Stimulated activated CD4-positive, alpha-beta T cell treated with anti-CD3 and anti-CD28 coated beads, Interleukin-4, amount 100 ng/mL, for 24 hours (primary cell): ENCODE measurements at regions not wholly inside any gene's neighbourhood (a gene's known extent, or its start where the extent isn't known, plus 50 kb on each side); places are given as distances from the start of the nearest gene placed in this dataset.

ENCODE experiments used
- DNase-seq: peaks from one replicate; pipeline ENCODE4 v3.0.0-alpha.2; 2020

GRCh38 chr21:35635261-35635660, 425.1 kb downstream of the SETD4 start:
- DNase-seq, result no peak

GRCh38 chr21:35633501-35633900, 426.8 kb downstream of the SETD4 start:
- no peak for DNase-seq

- no peak for DNase-seq
These were observed 427.6 kb downstream of the SETD4 start for GRCh38 chr21:35632711-35633110.

- no peak for DNase-seq
These were observed 432.0 kb downstream of the SETD4 start for GRCh38 chr21:35628316-35628715.

- DNase-seq, result no peak
These were observed 432.9 kb downstream of the SETD4 start for GRCh38 chr21:35627462-35627861.

- no peak for DNase-seq
These were observed 434.8 kb downstream of the SETD4 start for GRCh38 chr21:35625576-35625975.

- DNase-seq, result no peak
These were observed 435.4 kb downstream of the SETD4 start for GRCh38 chr21:35624901-35625300.

- DNase-seq, result no peak
These were observed 437.7 kb downstream of the SETD4 start for GRCh38 chr21:35622612-35623011.

- no peak for DNase-seq
These were observed 441.1 kb downstream of the SETD4 start for GRCh38 chr21:35619184-35619583.

GRCh38 chr21:35617491-35617890, 442.8 kb downstream of the SETD4 start:
- no peak for DNase-seq

GRCh38 chr21:35616090-35616489, 444.2 kb downstream of the SETD4 start:
- no peak for DNase-seq

- DNase-seq, result no peak
These were observed 445.0 kb downstream of the SETD4 start for GRCh38 chr21:35615325-35615724.

- no peak for DNase-seq
These were observed 445.9 kb downstream of the SETD4 start for GRCh38 chr21:35614396-35614921.

- DNase-seq, result no peak
These were observed 448.6 kb downstream of the SETD4 start for GRCh38 chr21:35611708-35612132.

GRCh38 chr21:35609263-35609662, 451.1 kb downstream of the SETD4 start:
- no peak for DNase-seq

GRCh38 chr21:35607406-35607805, 452.9 kb downstream of the SETD4 start:
- DNase-seq, result no peak

- DNase-seq, result no peak
These were observed 453.7 kb downstream of the SETD4 start for GRCh38 chr21:35606578-35606977.

- no peak for DNase-seq
These were observed 454.2 kb downstream of the SETD4 start for GRCh38 chr21:35606146-35606545.

GRCh38 chr21:35603494-35603893, 456.8 kb downstream of the SETD4 start:
- DNase-seq, result no peak

GRCh38 chr21:35602811-35603362, 457.4 kb downstream of the SETD4 start:
- DNase-seq, result no peak

GRCh38 chr21:35601211-35601610, 459.1 kb downstream of the SETD4 start:
- DNase-seq, result no peak

- DNase-seq, result no peak
These were observed 461.2 kb downstream of the SETD4 start for GRCh38 chr21:35599164-35599563.

GRCh38 chr21:35597750-35598339, 462.5 kb downstream of the SETD4 start:
- no peak for DNase-seq

- DNase-seq, result no peak
These were observed 465.4 kb downstream of the SETD4 start for GRCh38 chr21:35594905-35595304.

- no peak for DNase-seq
These were observed 467.3 kb downstream of the SETD4 start for GRCh38 chr21:35593000-35593502.
